ENCODE measurements at regions not wholly inside any gene's neighbourhood (a gene's known extent, or its start where the extent isn't known, plus 50 kb on each side); places are given as distances from the start of the nearest gene placed in this dataset.

DNA sequence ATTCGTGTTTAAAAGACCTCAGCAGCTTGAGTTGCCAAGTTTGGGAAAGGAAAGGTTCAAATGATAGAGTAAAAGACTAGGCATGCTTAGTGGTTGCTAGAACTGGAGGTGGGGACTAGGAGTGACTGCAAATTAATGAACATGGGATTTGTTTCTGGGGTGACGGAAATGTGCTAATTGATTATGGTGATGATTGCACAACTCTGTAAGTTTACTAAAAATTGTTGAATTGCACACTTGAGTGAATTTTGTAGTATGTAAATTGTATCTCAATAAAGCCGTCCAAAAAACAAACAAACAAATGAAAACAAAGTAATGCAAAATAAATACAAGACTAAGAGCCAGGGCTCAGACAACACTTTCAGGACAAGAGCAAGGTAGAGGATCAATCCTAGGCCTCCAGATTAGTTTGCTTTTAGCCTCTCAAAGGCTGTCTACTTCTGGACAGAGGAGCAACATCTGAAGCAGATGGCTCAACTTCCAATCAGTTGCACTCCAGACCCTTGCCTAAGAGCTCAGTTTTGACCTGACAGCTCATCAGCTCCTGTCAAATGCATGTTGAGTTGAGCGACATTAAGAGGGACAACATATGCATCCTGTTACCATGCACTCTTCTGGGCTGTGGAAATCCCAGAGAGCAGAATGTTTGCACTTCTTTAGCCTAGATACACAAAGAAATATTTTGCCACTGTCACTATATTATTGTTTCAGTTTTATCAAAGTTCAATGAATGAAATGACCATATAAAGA, 111.2 kb upstream of the ASIC2 start:
- DNase-seq (ENCODE audit: low read depth in 2 of 2) = no peak

DNA sequence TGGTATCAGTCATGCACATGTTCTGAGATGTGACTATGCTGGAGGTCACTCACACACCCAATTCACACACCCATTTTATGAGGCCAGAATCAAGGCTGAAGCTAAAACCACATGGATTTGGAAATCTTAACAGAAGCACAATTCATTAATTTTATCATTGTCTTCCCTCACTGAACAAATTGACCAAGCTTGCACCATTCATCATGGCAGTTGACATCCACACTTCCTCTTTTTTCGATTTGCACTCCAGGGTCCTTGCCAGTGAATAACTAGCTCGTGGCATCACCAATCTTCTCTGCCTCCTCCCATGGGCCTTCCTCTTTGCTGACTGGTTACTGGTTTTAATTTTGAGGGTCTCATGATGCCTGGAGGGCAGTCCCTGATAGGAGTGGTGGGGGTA, 123.0 kb upstream of the ASIC2 start:
- DNase-seq (ENCODE audit: low read depth in 2 of 2) = no peak

GRCh38 chr17:33421933-33422332, 128.8 kb upstream of the ASIC2 start:
- no peak for DNase-seq (ENCODE audit: low read depth in 2 of 2)

DNA sequence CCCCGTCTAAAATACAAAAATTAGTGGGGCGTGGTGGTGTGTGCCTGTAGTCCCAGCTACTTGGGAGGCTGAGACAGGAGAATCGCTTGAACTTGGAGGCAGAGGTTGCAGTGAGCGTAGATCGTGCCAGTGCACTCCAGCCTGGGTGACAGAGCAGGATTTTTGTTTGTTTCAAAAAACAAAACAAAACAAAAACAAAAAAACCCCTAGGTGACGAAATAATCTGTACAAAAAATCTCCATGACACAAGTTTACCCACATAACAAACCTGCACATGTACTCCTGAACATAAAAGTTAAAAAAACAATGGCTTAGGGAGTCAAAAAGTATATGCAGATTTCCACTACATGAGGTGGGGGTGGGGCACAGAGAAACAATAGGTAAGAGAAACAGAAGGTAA, 140.5 kb upstream of the ASIC2 start:
- no peak for DNase-seq (ENCODE audit: low read depth in 2 of 2)

GRCh38 chr17:33434841-33435240, 141.7 kb upstream of the ASIC2 start:
- no peak for DNase-seq (ENCODE audit: low read depth in 2 of 2)

DNA sequence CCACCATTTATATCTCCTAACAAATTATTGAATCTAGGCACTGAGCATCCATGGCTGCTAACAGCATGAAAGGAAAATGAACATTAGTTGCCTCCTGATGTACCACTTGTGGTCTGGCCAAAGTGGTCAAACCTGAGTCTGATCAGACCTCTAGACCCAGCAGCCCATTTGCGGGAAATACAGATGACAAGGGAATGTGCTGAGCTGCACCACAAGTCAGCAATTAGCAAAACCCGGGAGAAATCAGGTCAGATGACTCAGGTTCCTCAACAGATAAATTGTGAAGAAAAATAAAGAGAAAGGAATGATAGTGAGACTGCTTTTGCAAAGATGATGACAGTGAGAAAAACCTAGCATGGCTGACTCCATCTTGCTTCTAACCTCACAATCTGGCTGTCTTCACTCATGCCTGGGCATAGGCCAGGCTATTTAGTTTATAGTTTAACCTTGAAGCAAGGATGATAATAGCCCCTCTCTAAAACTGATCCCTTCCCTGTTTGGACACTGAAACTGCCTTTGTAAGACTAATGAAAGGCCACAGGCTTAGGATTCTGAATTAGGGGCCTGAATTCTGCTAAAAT, 142.7 kb upstream of the ASIC2 start:
- DNase-seq (ENCODE audit: low read depth in 2 of 2) = no peak

DNA sequence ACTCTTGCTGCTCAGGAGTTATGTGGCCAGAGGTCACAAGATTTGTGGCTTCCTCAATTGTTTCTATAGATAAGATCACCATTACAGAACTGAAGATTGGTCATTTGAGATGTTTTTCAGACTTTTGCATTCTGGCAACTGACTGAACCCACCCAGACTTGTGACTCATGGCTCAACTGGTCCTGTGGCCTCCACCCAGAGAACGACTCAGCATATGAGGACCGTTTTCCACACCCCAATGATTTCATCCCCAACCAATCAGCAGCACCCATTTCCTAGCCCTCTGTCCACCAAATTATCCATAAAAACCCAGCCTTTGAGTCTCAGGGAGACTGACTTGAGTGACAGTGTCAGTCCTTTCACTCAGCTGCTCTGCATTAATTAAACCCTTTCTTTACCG, 143.2 kb upstream of the ASIC2 start:
- no peak for DNase-seq (ENCODE audit: low read depth in 2 of 2)

- DNase-seq (ENCODE audit: low read depth in 2 of 2) = no peak
Measured at GRCh38 chr17:33438139-33438538, 145.0 kb upstream of the ASIC2 start.

DNA sequence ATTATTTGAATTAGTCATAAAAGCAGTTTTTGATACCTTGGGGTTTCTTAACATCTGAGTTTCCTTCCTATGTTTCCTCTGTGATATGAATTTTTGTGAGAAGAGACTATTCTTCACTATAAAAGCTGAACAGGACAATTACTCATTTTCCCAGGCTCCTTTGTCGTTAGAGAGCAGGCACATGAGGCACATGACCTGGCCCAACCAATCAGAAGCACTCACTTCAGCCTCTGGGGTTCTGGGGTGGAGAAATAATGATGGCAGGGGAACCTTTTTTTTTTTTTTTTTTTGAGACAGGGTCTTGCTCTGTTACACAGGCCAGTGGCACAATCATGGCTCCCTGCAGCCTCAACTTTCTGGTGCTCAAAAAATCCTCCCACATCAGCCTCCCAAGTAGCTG, 145.5 kb upstream of the ASIC2 start:
- DNase-seq (ENCODE audit: low read depth in 2 of 2) = no peak

GRCh38 chr17:33442320-33442719, 149.2 kb upstream of the ASIC2 start:
- DNase-seq (ENCODE audit: low read depth in 2 of 2) = no peak

DNA sequence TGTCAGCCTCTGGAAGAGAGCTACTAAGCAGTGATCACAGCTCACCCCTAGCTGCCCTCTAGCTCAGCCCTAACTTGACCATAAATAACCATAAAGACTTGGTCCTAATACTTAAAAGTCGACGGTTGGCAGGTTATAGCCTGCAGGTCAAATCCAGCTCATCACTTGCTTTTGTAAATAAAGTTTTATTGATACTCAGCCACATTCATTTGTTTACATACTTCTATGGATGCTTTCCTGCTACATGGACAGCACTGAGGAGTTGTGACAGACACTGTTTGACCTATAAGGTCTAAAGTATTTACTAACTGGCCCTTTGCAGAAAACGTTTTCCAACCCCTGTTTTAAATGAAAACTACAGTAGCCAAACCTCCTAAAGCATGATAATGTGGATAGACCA, 151.6 kb upstream of the ASIC2 start:
- no peak for DNase-seq (ENCODE audit: low read depth in 2 of 2)

GRCh38 chr17:33447090-33447489, 154.0 kb upstream of the ASIC2 start:
- DNase-seq (ENCODE audit: low read depth in 2 of 2) = no peak

DNA sequence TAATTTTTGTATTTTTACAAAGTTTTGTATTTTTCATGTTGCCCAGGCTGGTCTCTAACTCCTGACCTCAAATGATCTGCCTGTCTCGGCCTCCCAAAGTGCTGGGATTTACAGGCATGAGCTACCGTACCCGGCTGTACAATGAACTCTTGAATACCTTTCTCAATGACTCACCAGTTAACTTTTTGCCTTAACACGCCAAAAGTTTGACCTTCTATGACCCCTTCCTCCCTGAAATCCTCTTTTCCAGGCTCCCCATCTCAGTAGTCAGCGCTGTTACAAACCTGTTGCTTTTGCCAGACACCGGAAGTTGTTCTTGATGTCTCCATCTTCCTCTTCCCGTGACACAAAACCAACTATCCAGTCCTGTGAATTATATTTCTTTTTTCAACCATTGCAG, 158.1 kb upstream of the ASIC2 start:
- DNase-seq (ENCODE audit: low read depth in 2 of 2) = no peak

- DNase-seq (ENCODE audit: low read depth in 2 of 2) = no peak
Measured at GRCh38 chr17:33457477-33457876, 164.4 kb upstream of the ASIC2 start.

DNA sequence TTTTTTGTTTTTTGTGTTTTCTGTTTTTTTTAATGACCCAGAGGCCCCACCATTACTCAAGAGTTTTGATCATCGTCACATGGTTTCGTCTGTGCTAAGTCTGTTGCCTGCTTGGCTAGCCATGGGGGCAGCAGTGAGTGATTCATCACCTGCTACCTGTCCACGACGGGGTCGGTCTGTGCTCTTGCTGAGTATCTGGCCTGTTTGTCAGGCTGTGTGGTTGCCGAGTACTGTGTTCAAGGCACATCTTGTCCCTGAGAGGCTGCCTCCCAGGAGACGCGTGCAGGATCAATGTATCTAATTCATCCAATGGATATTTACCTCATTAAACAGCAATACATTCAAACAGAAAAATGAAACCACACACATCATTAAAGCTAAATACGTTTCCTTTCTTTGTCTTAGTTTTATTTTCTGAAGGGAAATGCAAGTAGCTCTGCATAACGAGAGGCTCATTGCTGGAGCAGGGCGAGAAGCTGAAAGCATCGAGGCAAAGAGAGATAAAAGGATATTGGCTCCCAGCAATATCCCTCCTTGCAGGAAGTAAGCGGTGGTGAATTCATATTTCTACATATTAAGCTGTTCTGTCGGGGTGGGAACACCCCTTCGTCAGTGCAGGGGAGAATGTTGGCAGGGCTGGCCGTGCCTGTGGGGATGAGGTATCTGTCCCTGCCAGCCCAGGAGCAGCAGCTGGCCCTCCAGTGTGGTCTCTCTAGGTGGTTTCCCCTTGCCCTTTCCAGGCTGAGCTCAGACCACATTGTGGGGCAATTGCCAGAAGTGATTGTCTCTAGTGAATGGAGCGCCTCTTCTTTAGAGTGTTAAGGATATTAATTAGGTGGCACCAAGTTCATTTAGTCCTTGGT, 166.2 kb upstream of the ASIC2 start:
- no peak for DNase-seq (ENCODE audit: low read depth in 2 of 2)

DNA sequence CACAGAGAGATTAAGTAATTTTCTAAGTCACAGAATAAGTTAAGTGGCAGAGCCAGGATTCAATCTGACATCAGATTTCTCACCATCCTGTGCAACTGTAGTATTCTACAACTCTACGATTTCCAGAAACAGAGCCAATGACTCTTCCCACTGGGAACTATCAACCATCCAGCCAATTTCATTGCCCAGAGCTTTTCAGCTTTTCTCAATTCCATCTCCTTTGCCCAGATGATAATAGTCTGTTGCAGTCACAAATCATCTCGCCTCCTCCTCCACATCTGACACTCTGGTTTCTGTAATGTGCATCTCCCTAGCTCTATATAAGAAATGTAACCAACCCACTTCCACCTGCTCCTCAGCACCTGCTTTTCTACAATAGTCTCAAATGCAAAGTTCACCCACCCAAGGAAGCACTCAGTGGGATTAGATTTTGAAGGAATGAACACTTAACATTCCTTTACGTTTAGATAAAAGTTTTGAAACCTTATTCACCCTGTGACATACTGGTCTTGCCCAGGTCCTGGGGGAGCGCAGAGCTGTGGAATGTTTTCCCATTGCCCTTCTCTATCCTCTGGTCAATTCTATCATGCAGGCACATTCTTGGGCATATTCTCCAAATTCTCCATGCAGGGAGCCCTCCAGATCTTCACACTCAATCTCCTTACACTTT, 167.8 kb upstream of the ASIC2 start:
- no peak for DNase-seq (ENCODE audit: low read depth in 2 of 2)

GRCh38 chr17:33463887-33464286, 170.8 kb upstream of the ASIC2 start:
- DNase-seq (ENCODE audit: low read depth in 2 of 2) = no peak

- DNase-seq (ENCODE audit: low read depth in 2 of 2) = no peak
Measured at GRCh38 chr17:33464669-33465280, 171.7 kb upstream of the ASIC2 start.

DNA sequence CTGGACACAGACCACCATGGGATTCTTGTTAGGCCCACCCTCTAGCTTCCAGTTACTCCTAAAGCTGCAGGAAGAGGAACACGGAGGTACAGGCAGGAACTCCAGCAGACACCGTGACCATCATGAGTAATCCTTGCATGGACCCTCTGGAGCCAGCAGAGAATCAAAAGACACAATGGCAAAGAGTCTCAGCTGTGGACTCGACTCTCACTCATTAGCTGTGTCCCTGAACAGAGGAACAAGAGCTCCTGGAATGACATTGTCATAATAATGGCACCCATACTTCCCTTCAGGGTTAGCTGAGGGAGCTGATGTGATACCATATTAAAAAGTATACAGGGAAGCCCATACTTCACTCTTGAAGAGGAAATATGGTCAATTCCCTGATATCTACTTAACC, 176.3 kb upstream of the ASIC2 start:
- DNase-seq (ENCODE audit: low read depth in 2 of 2) = no peak

- DNase-seq (ENCODE audit: low read depth in 2 of 2) = no peak
Measured at GRCh38 chr17:33469911-33470310, 176.8 kb upstream of the ASIC2 start.

DNA sequence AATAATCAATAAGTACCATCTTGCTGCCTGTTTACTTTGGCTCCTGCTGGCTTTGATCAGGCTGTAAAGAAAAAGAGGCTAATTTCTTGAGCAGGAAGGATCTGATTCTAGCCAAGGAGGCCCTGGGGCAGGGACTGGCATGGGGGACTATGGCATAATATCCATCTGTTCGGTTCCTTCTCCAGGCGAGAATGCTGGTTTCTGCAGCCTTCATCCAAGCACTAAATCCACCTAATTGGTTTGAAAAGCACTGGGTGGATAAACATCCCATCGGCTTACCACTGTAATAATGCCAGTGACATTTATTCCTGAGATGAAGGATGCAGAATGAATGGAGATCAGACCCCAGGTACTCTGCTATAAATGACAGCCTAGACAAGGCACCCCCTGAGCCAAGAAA, 180.0 kb upstream of the ASIC2 start:
- no peak for DNase-seq (ENCODE audit: low read depth in 2 of 2)

- no peak for DNase-seq (ENCODE audit: low read depth in 2 of 2)
Measured at GRCh38 chr17:33474789-33475188, 181.7 kb upstream of the ASIC2 start.

All from stimulated activated CD4-positive, alpha-beta T cell treated with anti-CD3 and anti-CD28 coated beads, Interleukin-1b, Interleukin-23, amount 100 ng/mL, for 1 hour (primary cell).